Fibroblast of skin of scalp (primary cell): ENCODE measurements at regions not wholly inside any gene's neighbourhood (a gene's known extent, or its start where the extent isn't known, plus 50 kb on each side); places are given as distances from the start of the nearest gene placed in this dataset.
"Not testable (repeated sequence)": the region's sequence is repeated elsewhere in the genome, so short reads cannot be mapped to it uniquely, and the experiment has no call there.

ENCODE experiments used
- DNase-seq: peaks from one replicate; pipeline ENCODE4 v3.0.0-alpha.2; 2013

- DNase-seq: not testable (repeated sequence)
Measured at GRCh38 chr5:124103056-124103455, 591.1 kb downstream of the CSNK1G3 start.

- no peak for DNase-seq
Measured at GRCh38 chr5:124102486-124102885, 590.5 kb downstream of the CSNK1G3 start.

DNA sequence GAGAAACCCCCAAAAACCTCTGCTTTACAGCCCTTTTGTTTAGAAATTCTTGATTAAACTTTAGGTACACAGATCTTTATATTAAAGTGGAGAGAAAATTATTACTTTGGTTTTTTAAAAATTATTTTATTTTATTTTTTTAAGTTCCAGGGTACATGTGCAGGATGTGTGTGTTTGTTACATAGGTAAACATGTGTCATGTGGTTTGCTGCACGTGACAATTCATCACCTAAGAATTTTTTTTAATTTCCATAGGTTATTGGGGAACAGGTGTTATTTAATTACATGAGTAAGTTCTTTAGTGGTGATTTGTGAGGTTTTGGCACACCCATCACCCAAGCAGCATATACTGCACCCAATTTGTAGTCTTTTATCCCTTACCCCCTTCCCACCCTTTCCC is 581.7 kb downstream of the CSNK1G3 start:
- DNase-seq: no peak

DNA sequence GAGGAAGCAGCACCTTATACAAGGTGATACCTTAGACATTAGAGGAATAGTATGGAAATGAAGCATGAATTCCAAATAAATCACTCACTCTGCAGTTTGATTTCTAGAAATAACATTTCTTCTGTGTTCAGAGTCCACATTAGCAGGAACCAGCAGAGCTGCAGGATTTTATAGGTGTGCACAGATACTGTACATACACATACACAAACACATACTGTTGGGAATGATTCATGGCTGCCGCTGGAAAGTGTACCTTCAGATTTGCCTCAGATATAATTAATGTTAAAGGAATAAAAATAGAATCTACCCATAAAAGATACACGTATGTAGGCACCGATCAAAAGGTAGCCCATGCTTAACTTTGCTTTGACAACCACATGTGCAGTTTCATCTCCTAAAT is 578.1 kb downstream of the CSNK1G3 start:
- DNase-seq: no peak

GRCh38 chr5:124089578-124089977 is 577.6 kb downstream of the CSNK1G3 start:
- DNase-seq: no peak

DNA sequence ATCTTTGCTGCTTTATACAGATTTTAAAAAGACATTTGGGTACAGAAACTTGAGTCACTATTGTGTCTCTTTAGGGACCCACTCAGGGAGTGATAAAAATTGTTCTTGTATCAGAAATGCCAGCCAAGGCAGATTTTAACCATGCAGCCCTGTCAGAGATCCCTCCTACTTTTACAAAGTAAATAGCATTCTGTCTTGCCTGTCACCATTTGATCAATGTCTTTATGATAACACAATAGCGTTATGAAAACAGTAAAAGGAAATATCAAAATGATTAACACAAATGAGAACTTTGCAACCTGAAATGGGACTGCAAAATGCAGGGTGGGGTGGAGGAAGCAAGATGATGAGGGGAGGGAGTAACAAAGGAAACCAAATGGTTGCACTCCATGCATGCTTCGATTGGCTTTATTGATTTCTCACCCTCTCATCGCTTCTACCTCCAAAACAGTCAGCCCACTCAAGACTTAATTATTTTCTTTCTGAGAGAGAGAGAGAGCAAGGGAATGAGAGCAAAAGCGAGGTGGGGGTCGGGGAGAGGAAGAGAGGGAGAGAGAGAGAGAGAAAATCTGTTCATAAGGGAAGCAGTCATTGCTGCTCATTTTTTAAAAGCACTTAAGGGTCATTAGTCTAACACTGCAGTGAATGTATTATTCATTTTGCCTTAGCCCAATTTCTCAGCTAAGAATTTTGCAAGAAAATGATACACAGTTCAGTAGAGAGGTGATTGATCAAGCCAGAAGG is 576.5 kb downstream of the CSNK1G3 start:
- DNase-seq: no peak

GRCh38 chr5:124087752-124088151 is 575.8 kb downstream of the CSNK1G3 start:
- DNase-seq: no peak

GRCh38 chr5:124080256-124080655 is 568.3 kb downstream of the CSNK1G3 start:
- DNase-seq: no peak

- no peak for DNase-seq
Measured at GRCh38 chr5:124079062-124079461, 567.1 kb downstream of the CSNK1G3 start.

DNA sequence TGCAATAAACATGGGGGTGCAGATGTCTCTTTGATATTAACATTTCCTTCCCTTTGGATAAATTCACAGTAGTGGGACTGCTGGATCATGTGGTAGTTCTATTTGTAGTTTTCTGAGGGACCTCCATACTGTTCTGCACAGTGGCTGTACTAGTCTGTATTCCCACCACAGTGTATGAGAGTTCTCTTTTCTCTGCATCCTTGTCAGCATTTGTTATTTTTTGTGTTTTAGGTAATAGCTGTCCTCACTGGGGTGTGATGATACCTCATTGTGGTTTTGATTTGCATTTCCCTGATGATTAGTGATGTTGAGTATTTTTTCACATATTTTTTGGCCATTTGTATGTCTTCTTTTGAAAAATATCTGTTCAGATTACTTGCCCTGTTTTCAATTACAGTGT is 562.5 kb downstream of the CSNK1G3 start:
- DNase-seq: no peak

- no peak for DNase-seq
Measured at GRCh38 chr5:124072570-124072969, 560.6 kb downstream of the CSNK1G3 start.

GRCh38 chr5:124071039-124071438 is 559.1 kb downstream of the CSNK1G3 start:
- DNase-seq: no peak

GRCh38 chr5:124065508-124065907 is 553.5 kb downstream of the CSNK1G3 start:
- no peak for DNase-seq

- DNase-seq: no peak
Measured at GRCh38 chr5:124064956-124065355, 553.0 kb downstream of the CSNK1G3 start.

DNA sequence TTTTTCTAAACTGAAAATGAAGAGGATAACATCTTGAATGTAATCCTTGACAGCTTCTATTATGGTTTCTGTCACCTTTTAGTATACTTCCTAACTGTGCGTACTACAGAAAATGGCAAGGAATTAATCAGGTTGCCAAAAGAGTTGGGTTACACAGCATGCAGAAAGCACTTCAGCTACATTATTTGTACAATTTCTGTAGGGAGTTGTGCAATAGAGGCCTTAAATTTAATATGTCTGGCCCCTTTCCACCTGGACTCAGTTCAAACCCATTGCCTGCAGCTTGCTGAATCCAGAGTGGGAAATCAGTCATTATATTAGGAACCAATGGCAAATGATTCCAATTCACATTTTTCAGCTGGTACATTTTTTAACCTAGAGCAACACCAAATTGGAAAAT is 549.7 kb downstream of the CSNK1G3 start:
- peak; percentile 64 for DNase-seq

GRCh38 chr5:124061068-124061430 is 549.1 kb downstream of the CSNK1G3 start:
- DNase-seq: no peak

DNA sequence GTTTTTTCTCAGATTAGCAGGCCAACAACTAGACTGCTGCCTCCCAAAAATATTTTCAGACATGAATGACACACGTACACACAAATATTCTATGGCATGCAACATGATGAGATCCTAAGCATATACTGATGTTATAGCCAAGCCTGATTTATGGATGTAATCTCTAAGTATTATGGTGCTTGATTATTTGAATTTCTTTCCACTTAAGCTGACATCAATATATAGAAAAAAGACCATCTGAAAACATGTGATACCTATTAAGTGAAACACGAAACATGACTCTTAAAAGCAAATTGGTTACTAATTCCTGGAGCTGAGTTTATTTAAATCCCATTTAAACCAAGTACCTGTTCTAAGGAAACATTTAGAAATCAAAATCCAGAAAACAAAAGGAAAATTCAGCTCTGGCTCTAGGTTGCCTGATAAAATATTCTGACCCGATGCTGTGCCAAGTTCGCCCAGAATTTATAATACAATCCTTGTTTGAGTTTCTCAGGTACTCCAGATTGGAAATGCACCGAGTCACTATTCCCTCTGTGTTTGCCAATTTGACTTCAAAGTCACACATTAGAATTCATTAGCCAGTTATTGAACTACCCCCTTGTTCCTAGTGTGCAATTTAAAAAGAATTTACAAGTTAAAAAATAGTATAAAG is 548.6 kb downstream of the CSNK1G3 start:
- no peak for DNase-seq

DNA sequence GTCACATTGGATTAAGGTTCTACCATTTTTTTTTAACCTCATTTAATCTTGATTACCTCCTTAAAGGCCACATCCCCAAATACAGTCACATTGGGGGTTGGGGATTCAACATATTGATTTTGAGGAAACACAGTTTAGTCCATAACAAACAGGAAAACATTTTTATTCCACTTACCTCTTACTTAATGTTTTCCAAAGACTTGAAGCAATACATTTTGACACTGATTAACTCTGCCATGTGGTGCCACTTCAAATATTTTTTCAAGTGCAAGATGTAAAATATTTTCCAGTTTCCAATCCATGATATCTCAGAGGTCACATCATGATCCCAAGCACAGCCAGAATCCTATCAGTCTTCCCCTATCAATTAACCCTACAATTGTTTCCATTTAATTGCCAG is 548.0 kb downstream of the CSNK1G3 start:
- no peak for DNase-seq

- DNase-seq: no peak
Measured at GRCh38 chr5:124059200-124059599, 547.2 kb downstream of the CSNK1G3 start.

DNA sequence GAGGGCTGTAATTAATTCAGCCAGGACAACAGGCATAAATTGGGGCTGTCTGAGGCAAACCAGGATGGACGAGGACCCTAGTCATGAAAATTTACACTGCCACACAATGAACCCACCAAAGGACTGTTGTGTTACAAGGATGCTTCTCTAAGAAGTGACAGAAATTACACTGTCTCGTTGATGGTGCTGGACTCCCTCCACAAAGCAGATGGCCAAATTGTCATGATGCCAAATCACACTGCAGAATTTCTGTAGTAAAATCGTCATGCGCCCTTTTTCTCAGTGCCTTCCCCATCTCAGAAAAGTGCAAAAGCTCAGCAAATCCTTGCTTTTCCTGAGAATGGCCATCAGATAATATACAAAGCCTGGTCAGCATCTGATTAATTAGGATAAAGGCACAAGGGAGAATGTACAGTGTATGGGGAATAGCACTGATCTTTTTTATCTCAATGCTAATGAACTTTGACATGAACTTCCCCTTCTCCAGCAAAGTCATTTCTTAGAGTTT is 545.8 kb downstream of the CSNK1G3 start:
- DNase-seq: no peak

GRCh38 chr5:124056991-124057723 is 545.2 kb downstream of the CSNK1G3 start:
- DNase-seq: no peak

DNA sequence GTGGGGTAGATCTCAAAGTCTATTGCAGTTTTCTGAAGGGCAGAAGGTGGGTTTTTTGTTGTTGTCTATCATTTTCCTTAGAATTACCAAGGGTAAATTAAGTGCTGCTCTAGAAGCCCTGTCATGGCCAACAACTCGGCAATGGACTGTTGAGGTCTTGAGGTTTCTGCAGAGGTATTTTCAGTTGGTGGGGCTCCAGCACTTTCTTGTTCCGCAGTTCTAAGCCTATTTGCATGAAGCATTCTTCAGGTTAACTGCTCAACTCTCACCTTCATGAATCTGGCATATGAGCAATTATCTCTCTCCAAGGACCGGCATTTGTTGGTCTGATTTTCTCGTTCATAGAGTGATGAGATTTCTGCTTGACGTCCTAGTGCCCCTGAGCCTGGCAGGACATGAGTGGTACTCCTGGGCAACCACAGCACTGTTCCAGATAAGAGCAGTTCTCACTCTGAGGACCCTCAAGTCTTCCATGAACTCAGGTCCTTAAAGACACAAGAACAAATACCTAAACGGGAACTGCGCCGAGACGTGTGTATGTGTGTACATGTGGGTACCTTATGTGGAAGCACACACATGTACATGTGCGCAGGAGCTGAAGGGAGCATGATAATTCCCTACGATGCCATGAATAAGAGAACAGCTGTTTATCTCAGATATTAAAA is 544.5 kb downstream of the CSNK1G3 start:
- no peak for DNase-seq

DNA sequence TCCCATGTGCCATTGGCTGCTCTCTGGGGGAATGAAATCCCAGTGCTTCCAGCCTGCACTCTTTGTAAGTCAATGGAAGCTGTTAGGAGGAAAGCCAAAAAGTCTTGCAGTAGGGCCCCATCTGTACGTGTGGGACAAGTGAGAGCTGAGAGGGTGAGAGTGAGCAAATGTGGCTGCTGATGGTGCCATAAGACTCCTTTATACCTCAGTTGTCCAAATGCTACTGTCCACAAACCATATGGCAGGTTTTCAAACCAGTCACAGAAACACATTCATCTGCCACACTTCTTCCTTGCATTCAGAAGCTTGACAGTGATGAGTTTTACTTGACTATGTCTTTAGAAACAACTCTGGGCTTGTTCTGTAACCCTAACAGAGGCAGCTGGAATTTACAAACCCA is 543.8 kb downstream of the CSNK1G3 start:
- DNase-seq: no peak
